ENCODE measurements at regions not wholly inside any gene's neighbourhood (a gene's known extent, or its start where the extent isn't known, plus 50 kb on each side); places are given as distances from the start of the nearest gene placed in this dataset.
A peak's percentile ranks its signal among the peaks of the same experiment; 100 is the strongest.

DNA sequence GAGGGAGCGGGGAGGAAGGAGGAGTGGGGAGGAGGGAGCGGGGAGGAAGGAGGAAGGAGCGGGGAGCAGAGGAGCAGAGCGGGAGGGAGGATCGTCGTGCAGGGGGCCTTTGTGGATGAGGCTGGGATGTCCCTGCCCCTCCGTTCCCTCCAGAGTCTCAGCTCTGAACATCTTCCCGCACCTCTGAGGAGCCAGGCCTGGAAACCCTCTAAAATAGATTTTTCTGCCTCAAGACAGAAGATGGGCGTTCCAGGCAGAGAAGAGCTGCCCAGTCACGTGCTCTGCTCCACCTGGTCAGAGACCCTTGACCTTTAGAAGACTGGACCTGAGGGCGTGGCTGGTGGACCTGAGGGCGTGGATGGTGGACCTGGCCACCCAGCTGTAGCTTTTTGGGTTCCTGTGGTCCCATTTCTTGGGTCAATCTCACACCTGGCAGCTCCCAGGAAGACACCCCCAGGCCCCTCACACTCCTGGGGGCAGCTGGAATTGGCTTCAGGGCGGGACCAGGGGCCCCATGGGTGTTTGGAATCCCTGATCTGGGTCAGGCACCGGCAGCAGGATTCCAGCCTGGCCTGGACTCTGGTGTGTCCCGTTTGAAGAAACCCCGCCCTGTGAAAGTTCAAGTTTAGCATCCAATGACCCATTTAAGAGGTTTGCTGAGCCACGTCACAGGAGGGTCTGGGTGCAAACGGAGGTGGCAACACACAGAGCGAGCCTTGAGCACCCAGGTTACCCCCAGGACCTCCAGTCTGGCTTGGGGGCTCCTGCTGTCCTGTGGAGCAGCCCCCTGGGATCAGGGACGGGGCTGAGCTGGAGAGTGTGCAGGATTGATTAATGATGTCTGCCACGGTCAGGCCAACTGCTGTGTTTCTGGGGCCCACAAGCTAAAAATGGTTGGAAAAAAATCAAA lies 96.9 kb upstream of the BHLHE23 start:
- ATAC-seq (no peak), DNase-seq (ENCODE audit: low spot score) (no peak)
- intact Hi-C loops (cut with DNase I) = no loop called here

GRCh38 chr20:63102721-63103375 lies 96.1 kb upstream of the BHLHE23 start:
- DNase-seq (ENCODE audit: low spot score) = no peak
- ATAC-seq = peak; percentile 44
- intact Hi-C loops (cut with DNase I) = no loop called here

GRCh38 chr20:63101781-63102720 lies 95.3 kb upstream of the BHLHE23 start:
- intact Hi-C loops (cut with DNase I) = no loop called here
- ATAC-seq (peak; percentile 54), DNase-seq (ENCODE audit: low spot score) (peak; percentile 59)

DNA sequence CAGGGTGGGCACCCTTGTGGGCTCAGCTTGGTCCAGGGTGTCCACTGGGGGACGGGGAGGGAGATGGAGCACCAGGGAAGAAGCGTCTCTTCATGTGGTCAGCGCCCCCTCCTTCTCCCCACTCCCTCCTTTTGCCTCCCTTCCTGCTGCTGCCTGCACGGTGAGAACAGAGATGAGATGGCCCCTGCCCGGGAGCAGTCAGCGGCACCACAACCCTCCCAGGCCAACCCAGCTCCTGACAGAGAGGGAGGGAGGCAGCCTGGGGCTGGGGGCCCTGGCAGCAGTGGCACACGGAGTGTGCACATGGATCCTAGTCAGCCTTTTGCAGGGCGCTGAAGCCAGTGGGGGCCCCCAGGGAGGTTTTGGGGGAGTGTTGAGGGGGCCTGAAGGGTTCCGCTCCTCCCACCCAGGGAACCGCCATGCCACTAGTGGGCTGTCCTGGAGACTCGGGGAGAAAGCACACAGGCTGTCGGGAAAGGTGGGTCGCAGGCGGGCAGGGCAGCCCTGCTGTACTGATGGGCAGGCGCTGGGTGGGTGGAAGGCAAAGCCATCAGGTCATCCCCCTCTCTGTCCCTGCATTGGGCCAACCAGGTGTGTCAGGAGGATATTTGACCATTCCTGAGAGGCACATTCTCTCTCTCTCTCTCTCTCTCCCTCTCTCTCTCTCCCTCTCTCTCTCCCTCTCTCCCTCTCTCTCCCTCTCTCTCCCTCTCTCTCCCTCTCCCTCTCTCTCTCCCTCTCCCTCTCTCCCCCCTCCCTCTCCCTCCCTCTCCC lies 94.3 kb upstream of the BHLHE23 start:
- ATAC-seq (no peak), DNase-seq (ENCODE audit: low spot score) (peak; percentile 37)
- intact Hi-C loops (cut with DNase I) = no loop called here

DNA sequence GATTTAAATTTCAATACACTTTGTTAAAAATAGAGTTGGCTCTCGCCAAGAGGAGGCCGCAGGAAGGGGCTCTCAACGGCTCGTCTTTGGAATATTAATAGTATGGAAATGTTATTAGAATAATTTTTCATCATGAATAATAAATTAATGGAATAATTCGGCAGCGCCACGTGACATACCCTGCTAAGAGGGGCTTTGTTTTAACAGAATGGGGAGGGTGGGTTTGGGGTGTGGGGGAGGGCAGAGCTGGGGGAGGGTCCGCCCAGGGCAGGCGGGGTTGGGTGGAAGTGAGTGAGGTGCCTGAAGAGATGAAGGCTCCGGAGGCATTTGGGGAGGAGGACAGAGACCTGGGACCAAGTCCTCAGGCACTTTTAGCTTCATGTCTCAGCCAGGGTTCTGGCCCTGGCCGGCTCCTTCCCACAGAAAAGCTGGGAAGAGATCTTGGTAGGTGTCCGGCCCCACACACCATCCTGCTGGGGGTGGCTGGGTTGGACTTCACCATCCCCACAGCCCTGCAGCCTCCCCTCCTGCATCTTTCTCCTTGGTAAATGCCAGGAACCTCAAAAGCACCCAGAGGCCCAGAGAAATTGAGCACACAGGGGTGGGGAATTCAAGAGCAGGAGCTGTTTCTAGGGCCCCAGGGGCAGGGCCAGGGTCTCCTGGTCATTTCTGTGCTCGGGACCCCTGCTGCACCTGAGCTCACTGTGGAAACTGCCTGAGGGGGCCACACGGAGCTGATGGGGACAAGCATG lies 93.6 kb upstream of the BHLHE23 start:
- DNase-seq (ENCODE audit: low spot score) (peak; percentile 21), ATAC-seq (no peak)
- intact Hi-C loops (cut with DNase I) = no loop called here

GRCh38 chr20:63099456-63100173 lies 92.9 kb upstream of the BHLHE23 start:
- peak; percentile 46 for DNase-seq (ENCODE audit: low spot score)
- intact Hi-C loops (cut with DNase I) = no loop called here
- ATAC-seq = no peak

DNA sequence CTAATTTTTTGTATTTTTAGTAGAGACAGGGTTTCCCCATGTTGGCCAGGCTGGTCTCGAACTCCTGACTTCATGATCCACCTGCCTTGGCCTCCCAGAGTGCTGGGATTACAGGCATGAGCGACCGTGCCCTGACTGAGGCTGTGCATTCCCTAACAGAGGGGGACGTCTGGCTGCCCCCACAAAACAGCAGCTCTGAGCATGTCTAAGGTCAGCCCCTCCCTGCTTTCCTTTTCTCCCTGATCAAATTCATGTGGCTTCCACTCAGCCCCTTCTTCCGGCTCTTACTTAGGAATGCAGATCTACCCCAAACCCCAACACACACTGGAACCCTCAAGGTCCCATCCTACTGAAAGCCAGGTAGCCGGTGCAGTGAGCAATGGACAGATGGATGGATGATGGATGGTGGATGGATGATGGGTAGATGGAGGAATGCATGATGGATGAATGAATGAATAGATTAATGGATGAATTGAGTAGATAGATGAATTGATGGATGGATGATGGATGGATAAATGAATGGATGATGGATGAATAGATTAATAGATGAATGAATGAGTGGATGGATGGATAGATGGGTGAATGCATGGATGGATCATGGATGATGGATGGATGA lies 91.5 kb upstream of the BHLHE23 start:
- ATAC-seq (no peak), DNase-seq (ENCODE audit: low spot score) (peak; percentile 9)
- intact Hi-C loops (cut with DNase I) = no loop called here

DNA sequence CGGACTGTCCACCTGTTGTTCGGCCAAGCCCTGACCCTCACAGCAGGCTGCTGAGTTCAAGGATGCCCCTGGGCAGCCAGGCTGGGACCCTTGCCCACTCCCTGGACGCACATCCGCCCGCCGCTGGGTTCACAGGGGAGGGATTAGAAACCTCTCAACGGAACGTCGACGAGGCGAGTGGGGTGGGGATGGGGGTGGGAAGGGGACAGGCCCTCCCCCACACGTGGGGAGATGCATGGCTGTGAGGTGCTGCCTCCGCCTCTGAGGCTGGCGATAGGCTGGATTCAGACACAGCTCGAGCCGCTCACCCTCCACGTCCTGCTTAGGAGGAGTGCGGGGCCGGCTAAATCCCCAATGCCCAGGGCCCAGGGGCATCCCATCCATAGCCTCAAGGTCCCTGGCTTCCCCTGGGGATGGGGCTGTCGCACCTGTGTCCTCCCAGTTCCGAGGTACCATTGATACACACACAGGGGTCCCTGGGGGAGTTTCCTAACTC lies 90.6 kb upstream of the BHLHE23 start:
- peak; percentile 30 for DNase-seq (ENCODE audit: low spot score)

DNA sequence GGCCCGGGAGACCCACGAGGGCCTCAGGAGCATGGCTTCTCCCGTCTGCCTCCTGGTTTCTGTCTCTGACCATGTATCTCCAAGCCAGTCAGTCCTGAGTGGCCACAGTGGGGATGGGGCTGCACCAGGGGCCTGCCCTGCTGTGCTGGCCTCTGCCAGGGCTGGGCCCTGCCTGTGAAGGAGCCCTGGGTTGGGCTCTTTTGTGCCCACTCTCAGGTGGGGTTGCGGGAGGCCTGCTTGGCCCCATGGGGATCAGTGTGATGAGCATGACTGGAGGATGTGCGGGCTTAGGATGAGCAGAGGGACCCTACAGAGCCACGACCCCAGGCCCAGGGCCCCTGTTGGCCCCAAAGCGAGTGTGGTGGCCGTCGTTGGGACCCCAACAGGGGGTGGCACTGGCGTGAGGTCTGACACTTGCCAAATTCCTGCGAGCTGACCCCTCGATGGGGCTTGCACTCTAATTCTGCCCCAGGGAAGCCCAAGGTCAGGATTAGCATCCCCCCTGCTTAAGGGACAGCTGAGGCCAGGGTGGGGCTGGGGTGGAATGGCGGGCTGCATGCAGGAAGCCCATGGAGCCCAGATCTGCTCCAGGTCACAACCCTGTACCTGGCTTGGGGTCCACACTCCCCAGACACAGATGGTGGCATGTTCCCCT lies 90.0 kb upstream of the BHLHE23 start:
- peak; percentile 49 for DNase-seq (ENCODE audit: low spot score)
- no peak for ATAC-seq
- intact Hi-C loops (cut with DNase I) = no loop called here

More for the DNA sequence above, 90.6 kb upstream of the BHLHE23 start:
- no peak for ATAC-seq
- intact Hi-C loops (cut with DNase I) = no loop called here

GRCh38 chr20:63095718-63096654 lies 89.2 kb upstream of the BHLHE23 start:
- intact Hi-C loops (cut with DNase I) = no loop called here
- no peak for ATAC-seq
- DNase-seq (ENCODE audit: low spot score) = peak; percentile 31

DNA sequence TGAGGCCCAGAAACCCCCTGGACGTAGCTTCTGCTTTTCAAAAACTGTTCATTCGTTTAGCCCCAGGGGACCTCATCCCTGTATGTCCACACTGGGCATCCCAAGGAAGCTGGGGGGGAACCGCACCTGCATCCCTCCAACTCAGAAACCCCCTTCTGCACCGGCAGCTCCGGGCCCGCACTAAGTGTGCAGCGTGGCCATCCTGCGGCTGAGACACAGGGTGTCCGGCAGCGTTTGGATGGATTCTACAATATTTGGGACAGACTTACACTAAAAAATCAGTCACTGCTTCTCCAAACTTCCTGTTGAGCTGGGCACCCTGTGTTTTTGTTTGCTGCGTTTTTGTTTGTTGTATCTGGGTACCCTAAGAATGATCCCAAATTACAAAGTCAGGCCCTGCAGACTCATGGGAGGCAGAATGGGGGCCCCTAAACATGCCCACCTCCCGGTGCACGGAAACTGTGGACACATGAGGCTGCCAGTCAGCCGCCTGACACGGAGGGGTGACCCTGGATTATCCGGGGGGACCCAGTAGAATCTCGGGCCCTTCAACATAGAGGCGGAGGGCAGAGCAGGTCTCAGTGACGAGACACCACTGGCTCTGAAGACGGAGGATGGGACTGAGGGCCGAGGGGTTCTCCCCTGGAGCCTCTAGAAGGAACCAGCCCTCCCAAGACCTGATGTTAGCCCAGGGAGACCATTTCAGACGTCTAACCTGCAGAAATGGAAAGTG lies 88.2 kb upstream of the BHLHE23 start:
- intact Hi-C loops (cut with DNase I) = no loop called here
- DNase-seq (ENCODE audit: low spot score) = peak; percentile 52
- no peak for ATAC-seq

DNA sequence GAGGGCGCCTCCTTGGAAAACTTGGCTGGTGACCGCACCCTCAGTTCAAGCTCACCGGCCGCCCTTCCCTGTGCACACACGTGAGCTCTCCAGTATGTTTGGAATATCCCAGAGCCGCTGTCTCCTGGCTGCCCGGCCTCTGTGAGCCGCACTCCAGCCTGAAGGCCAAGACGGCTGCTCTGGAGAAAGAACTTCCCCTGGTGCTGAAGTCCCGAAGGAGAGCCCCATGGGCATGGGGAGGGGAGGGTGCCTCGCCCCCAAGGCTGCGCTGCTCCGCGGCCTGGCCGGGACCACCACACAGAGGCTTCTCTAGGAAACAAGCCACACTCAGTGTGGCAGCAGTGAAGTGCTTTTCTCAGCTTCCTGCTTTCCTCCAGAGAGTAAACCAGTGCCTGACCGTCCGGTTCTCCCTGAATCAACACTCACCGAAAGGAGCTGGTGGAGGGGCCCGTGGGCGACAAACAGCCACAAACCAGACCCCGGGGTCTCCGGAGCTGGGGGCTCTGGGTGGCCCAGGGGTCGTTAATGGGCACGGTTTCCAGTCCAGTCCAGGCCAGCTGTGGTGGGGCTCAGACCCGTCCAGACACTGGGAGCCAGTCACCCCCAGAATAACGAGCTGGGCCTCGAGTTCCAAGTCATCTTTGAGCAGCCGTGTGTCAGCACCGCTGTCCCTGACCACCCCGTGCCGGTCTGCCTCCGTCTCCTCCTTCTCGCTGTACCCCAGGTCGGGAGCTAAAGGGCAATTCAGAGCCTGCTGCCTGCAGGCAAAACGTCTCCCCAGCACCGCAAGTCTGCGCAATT lies 87.4 kb upstream of the BHLHE23 start:
- DNase-seq (ENCODE audit: low spot score) (no peak), ATAC-seq (no peak)
- intact Hi-C loops (cut with DNase I) = no loop called here

- ATAC-seq (no peak), DNase-seq (ENCODE audit: low spot score) (peak; percentile 32)
- intact Hi-C loops (cut with DNase I) = no loop called here
Measured at GRCh38 chr20:63092660-63093215, 86.0 kb upstream of the BHLHE23 start.
